Lower lobe of right lung (tissue), 2 donors: ENCODE measurements at regions not wholly inside any gene's neighbourhood (a gene's known extent, or its start where the extent isn't known, plus 50 kb on each side); places are given as distances from the start of the nearest gene placed in this dataset.
"Not testable (repeated sequence)": the region's sequence is repeated elsewhere in the genome, so short reads cannot be mapped to it uniquely, and the experiment has no call there.

ENCODE experiments used
- ATAC-seq, 2 donors: fragments of 200-7000 bp; cut with Tn5 transposase; one replicate each; pipeline ENCODE4 v1.9.1; 2020 to 2022; ENCODE audit warnings: mild to moderate bottlenecking in 2 of 2, moderate library complexity in 2 of 2
- DNase-seq: peaks from one replicate; pipeline ENCODE4 v3.0.0-alpha.2; 2020
- H3K27ac ChIP-seq: fragments of 200-600 bp; one replicate; pipeline ENCODE4 v1.8.0; 2022
- H3K27me3 ChIP-seq: fragments of 200-600 bp; one replicate; pipeline ENCODE4 v1.8.0; 2022; ENCODE audit warnings: low read depth
- H3K36me3 ChIP-seq: fragments of 200-600 bp; one replicate; pipeline ENCODE4 v1.8.0; 2022; ENCODE audit warnings: mild to moderate bottlenecking
- H3K4me1 ChIP-seq: fragments of 200-600 bp; one replicate; pipeline ENCODE4 v1.8.0; 2022
- H3K4me3 ChIP-seq: fragments of 200-600 bp; one replicate; pipeline ENCODE4 v1.8.0; 2022; ENCODE audit warnings: mild to moderate bottlenecking
- H3K9me3 ChIP-seq: fragments of 200-600 bp; one replicate; pipeline ENCODE4 v1.8.0; 2022
- CTCF ChIP-seq: fragments of 200-600 bp; IDR thresholded peaks from one replicate; pipeline ENCODE4 v1.8.0; 2022; ENCODE audit warnings: antibody characterized with exemption, mild to moderate bottlenecking
- intact Hi-C: fragments of 100-400 bp; cut with DNase I; formaldehyde crosslinking; loops from one replicate; pipeline ENCODE4 v1.11.0; 2022
- donor health status: DM: no; HTN: yes; CAD: no; lungs with severe emphysema.

- no peak for ATAC-seq
- H3K4me3 ChIP-seq, result no peak overlapping the region
- no peak overlapping the region for H3K27ac ChIP-seq
- H3K36me3 ChIP-seq, result no peaks in the 10 kb centered on the region
- DNase-seq, result no peak
- no peaks in the 10 kb centered on the region for H3K27me3 ChIP-seq
- intact Hi-C loops, result no loop called here
- no peaks in the 10 kb centered on the region for H3K9me3 ChIP-seq
- H3K4me1 ChIP-seq, result peaks cover 4% of the 10 kb centered on the region
- no peak for TF ChIP-seq CTCF
These were observed 182.4 kb downstream of the BCAS1 start for GRCh38 chr20:53887973-53888372.

- Histone ChIP-seq H3K27ac (no peak overlapping the region), H3K9me3 (no peaks in the 10 kb centered on the region), H3K27me3 (no peaks in the 10 kb centered on the region), H3K36me3 (no peaks in the 10 kb centered on the region), H3K4me1 (no peaks in the 10 kb centered on the region), H3K4me3 (no peak overlapping the region)
- intact Hi-C loops, result no loop called here
- no peak for TF ChIP-seq CTCF
- ATAC-seq (no peak), DNase-seq (no peak)
These were observed 185.4 kb downstream of the BCAS1 start for GRCh38 chr20:53884859-53885541.

GRCh38 chr20:53883098-53883911, 187.1 kb downstream of the BCAS1 start:
- no peak for TF ChIP-seq CTCF
- Histone ChIP-seq H3K4me1 (no peaks in the 10 kb centered on the region), H3K27me3 (no peaks in the 10 kb centered on the region), H3K27ac (no peak overlapping the region), H3K9me3 (no peaks in the 10 kb centered on the region), H3K4me3 (no peak overlapping the region), H3K36me3 (no peaks in the 10 kb centered on the region)
- ATAC-seq, result no peak
- no peak for DNase-seq
- intact Hi-C loops, result no loop called here

GRCh38 chr20:53882438-53882986, 187.9 kb downstream of the BCAS1 start:
- H3K27ac ChIP-seq, H3K9me3 ChIP-seq, H3K4me1 ChIP-seq, intact Hi-C loops, H3K27me3 ChIP-seq, DNase-seq, ATAC-seq, H3K36me3 ChIP-seq, H3K4me3 ChIP-seq: not testable (repeated sequence)

DNA sequence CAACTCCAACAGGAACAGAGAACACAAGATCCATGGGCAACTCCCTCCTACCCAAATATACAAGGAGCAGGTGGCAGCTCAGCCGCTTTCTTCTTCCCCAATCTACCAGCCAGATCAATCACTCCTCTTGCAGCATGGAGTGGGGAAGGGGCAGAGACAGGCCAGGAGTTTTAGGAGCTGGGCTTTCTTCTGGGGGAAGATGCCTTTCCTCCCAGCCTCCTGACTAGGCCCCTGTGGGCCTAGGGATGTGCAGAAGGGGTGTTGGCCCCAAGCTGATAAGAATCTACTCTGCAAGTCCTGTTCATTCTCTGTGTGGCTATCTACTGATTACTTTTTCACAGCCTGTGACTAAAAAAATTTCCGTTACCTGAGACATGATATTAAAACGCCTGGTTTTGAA, 189.0 kb downstream of the BCAS1 start:
- no peak for TF ChIP-seq CTCF
- Histone ChIP-seq H3K9me3 (no peaks in the 10 kb centered on the region), H3K27me3 (no peaks in the 10 kb centered on the region), H3K4me1 (no peaks in the 10 kb centered on the region), H3K4me3 (no peak overlapping the region), H3K36me3 (no peaks in the 10 kb centered on the region), H3K27ac (no peak overlapping the region)
- no peak for DNase-seq
- intact Hi-C loops, result no loop called here
- ATAC-seq, result no peak
